ENCODE measurements at regions not wholly inside any gene's neighbourhood (a gene's known extent, or its start where the extent isn't known, plus 50 kb on each side); places are given as distances from the start of the nearest gene placed in this dataset.
A peak's percentile ranks its signal among the peaks of the same experiment; 100 is the strongest.

GRCh38 chr5:123671711-123672456 is 159.9 kb downstream of the CSNK1G3 start (continued):
- TF ChIP-seq AKNA (CRISPR knock-in tag; IDR thresholded peaks at IDR 0.05; ENCODE audit: borderline replicate concordance) (no peak), ZC3H4 (CRISPR knock-in tag; IDR thresholded peaks at IDR 0.05; ENCODE audit: borderline replicate concordance) (no peak), KLF9 (CRISPR knock-in tag; IDR thresholded peaks at IDR 0.05; ENCODE audit: low read depth) (no peak), IRX3 (CRISPR knock-in tag; IDR thresholded peaks at IDR 0.05; ENCODE audit: borderline replicate concordance, low read depth) (no peak), ZBTB21 (CRISPR knock-in tag; IDR thresholded peaks at IDR 0.05) (no peak), ZNF878 (CRISPR knock-in tag; IDR thresholded peaks at IDR 0.05) (no peak)

GRCh38 chr5:123671042-123671441 is 159.1 kb downstream of the CSNK1G3 start:
- no peak overlapping the region for H3K4me3 ChIP-seq (replicated peaks in 1 of 3; ENCODE audit: insufficient read depth in 1 of 3, low read depth in 2 of 3, low read length in 3 of 3)
- intact Hi-C loops (cut with micrococcal nuclease; ENCODE audit: unreplicated experiment) (no loop called here), in situ Hi-C loops (cut with HindIII; ENCODE audit: extremely low pct_ligation_motif_present, low pct_unique_long_range_greater_than_20kb) (no loop called here)
- H3K4me1 ChIP-seq (ENCODE audit: insufficient read depth, low read length) = no peaks in the 10 kb centered on the region
- H3K27me3 ChIP-seq (ENCODE audit: control insufficient read depth in 1 of 2, insufficient read depth in 2 of 2, low read length in 2 of 2) = no peaks in the 10 kb centered on the region
- no peaks in the 10 kb centered on the region for H3K36me3 ChIP-seq (replicated peaks in 1 of 2; ENCODE audit: control insufficient read depth in 1 of 2, insufficient read depth in 2 of 2, low read length in 2 of 2)
- POLR2A ChIA-PET = no interaction called here
- H2AFZ ChIP-seq (ENCODE audit: low read length) = no peak overlapping the region
- no peak overlapping the region for H3K9ac ChIP-seq (ENCODE audit: insufficient read depth, low read depth, low read length)
- H4K20me1 ChIP-seq (ENCODE audit: insufficient read depth, low read length) = no peaks in the 10 kb centered on the region
- BruUV-seq (replicated peaks) = no TSS peak
- peak; percentile 49 for FAIRE-seq
- CTCF ChIA-PET (ENCODE audit: low intra/inter-chr PET ratio, low total read pairs) = no interaction called here
- H3K9me3 ChIP-seq (ENCODE audit: low read length) = 0 out of 2 replicates have a peak, but pooled peaks cover under 1% of the 10 kb centered on the region
- H3K79me2 ChIP-seq (ENCODE audit: insufficient read depth, low read length) = no peaks in the 10 kb centered on the region
- no peak overlapping the region for H3K27ac ChIP-seq (ENCODE audit: extremely low read length, insufficient read depth, low read length)
- no peak for ATAC-seq
- peak; percentile 34 for DNase-seq (ENCODE audit: low spot score)
- 24% methylated on average over 4 of the region's 4 CpGs for WGBS (ENCODE audit: low lambda C conversion rate)
- no peak overlapping the region for H3K4me2 ChIP-seq (ENCODE audit: low read depth, low read length)
- no peak for TF ChIP-seq RBM22 (optimal IDR thresholded peaks at IDR 0.05; ENCODE audit: low read length)
- TF ChIP-seq ZNF296 (CRISPR knock-in tag; conservative IDR thresholded peaks at IDR 0.05) = no peak
- TF ChIP-seq ZNF580 (CRISPR knock-in tag; IDR thresholded peaks at IDR 0.05; ENCODE audit: borderline replicate concordance, low read depth) = no peak
- TF ChIP-seq STAG1 (CRISPR knock-in tag; IDR thresholded peaks at IDR 0.05) = peak; percentile 80
- TF ChIP-seq POGK (CRISPR knock-in tag; conservative IDR thresholded peaks at IDR 0.05) = no peak
- TF ChIP-seq ZNF800 (CRISPR knock-in tag; IDR thresholded peaks at IDR 0.05) = no peak
